HG03342 (cell line): ENCODE measurements at regions not wholly inside any gene's neighbourhood (a gene's known extent, or its start where the extent isn't known, plus 50 kb on each side); places are given as distances from the start of the nearest gene placed in this dataset.

Experiments used
- ATAC-seq: cut with Tn5 transposase; IDR thresholded peaks from one replicate; pipeline ENCODE4 v1.9.1; 2021; ENCODE audit warnings: mild to moderate bottlenecking, moderate library complexity; ENCODE audit not compliant: unreplicated experiment

DNA sequence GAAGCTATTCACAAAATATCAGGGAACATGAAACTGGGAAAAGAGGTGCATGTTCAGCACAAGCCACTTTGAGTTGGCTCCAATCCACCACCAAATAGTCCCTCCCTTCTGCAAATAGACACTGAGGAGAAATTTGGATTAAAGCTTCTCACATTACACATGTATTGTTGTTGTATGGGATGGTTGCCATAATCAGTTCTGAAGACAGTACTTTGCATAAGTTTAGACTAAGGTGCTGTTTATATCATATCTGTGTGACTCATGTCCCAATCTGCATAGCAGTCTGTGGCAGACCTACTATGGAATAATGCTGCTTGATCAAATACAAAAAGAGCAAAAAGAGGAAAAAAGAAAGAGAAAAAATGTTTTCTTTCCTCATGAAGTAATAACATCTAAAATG, 376.7 kb upstream of the DDI1 start:
- no peak for ATAC-seq

DNA sequence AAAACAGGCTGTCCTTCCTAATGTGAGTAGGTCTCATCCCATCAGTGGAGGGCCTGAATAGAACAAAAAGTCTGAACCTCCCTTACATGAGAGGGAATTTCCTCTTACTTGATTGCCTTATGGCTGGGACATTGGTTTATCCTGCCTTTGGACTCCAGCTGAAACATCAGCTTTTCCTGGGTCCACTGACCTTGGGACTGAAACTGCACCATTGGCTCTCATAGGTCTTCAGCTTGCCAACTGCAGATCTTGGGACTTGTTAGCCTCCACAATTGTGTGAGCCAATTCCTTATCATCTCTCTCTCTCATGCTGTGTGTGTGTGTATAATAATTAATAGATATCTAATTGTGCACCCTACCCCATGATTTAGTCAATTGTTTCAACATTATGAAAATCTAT, 375.3 kb upstream of the DDI1 start:
- ATAC-seq = no peak

DNA sequence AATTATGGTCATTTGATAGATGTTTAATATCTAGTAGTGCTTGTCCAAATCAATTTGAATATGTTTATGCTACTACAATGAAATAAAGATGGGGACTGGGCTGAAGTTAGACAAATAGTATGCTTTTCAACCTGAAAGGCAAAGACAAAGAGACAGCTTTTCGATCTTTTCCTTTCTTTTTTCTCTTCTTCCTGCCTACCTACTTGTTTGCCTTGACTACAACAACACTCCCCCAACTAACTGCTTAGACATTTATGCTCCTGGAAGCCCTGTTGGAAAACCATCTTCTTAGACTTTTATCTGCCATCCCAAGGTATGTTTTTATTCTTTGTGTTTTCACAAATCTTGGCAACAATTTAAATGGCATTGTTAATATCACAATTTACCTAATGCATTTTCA, 374.4 kb upstream of the DDI1 start:
- no peak for ATAC-seq

DNA sequence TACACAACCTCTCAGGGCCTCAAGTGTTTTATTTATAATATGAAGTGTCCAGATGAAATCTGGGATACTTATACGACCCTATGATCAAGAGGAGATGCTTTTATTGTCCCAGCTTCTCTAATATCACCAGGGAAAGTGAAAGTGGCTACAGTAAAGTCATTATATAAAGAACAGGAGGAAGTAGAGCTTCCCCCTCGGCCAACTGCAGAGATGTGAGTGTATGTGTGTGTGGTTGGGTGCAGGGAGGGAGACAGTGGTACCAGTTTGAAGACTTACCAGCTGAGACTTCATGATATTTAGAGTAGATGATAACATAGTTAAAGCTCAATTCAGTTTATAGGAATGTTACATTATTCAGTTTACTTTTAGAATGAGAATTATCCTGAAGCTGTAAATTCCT, 373.6 kb upstream of the DDI1 start:
- peak; percentile 47 for ATAC-seq

DNA sequence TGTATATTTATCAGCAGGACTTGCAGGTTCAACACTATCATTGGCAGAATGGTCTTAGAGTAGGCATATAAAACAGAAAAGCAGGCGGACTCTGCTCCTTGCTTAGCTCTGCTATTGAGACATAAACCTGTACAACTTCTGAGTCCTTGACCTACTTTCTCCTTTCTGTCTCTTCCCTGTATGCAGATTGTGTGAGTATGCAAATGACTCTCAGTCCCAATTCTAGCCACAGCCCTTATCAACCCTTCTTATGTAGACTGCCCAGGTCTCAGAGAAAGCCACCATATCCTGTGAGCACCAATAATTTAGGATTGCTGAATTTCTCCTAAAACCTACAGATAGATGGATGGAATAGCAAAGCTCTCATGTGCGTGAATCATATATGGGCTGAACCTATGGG, 367.6 kb upstream of the DDI1 start:
- ATAC-seq = no peak

DNA sequence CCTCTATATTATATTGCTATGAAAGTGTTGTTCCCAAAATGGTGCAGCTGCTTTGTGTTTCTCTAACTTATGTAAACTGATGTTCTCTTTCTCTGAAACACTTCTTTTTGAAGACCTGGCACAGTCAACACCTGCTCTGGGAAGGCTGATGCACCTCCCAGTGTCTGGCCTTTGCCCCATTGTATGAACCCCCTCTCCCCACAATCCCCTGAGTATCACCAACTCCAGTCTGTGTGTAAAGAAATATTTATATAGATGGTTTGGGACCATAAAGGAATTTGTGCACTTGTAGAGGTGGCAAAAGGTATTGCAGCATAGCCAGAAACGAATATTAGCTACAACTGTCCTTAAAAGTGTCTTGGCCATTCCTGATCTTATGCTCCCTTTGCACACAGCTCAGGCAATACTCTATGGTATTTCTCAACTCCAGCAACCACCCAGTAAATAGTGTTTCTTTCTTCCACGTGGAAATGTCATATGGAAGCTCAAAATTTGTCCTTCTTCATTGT, 365.2 kb upstream of the DDI1 start:
- peak; percentile 54 for ATAC-seq

DNA sequence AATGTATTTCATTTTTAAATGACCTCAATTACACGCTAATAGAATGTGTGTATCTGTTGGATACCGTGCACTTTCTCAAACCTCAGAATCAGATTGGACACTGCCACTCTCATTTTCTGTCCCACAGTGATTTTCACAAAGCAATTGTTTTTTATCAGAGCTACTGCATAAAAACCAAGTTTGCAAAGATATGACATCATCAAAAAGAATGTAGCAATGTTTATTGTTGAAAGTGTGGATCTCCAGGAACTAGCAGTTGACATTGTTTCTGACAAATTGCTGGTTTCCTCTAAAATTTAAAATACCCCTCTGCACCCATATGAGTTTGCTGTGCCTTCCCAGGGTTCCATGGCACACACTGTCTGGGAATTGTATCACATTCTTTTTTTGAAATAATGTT, 362.7 kb upstream of the DDI1 start:
- no peak for ATAC-seq

DNA sequence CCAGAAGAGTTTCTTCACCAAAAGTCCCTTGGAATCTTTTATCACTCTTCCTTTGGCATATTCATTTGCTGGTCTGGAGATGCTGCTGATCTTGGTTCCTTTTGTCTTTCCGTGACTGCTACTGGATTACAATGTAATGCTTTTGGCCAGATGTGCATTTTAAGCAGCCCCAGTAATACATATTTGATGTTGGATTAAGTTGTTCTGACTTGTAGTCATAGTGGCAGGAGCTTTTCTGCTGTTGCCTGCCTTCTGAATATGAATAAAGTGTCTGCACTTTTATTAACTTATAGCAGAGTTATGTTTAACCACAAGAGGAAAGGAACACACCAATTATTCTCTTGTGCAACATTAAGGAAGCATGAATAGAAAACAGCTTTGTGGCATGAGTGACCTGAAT, 360.0 kb upstream of the DDI1 start:
- no peak for ATAC-seq

DNA sequence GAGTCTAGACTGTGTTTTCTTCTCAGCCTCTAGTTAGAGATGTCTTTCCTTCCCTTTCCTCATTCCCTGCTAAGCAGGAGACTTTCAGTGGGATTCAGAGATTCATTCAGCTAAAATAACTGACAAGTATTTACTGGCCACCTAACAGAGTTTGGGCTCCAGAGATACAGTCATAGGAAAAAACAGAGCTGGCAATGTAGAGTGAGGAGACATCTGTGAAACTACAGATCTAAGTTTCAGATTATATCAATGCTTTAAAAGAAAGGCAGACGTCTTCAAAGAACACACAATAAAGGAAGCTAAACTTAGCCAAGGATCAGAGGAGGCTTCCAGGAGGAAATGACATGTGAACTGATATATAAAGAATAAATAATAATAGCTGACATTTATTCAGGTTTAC, 355.6 kb upstream of the DDI1 start:
- ATAC-seq = no peak

DNA sequence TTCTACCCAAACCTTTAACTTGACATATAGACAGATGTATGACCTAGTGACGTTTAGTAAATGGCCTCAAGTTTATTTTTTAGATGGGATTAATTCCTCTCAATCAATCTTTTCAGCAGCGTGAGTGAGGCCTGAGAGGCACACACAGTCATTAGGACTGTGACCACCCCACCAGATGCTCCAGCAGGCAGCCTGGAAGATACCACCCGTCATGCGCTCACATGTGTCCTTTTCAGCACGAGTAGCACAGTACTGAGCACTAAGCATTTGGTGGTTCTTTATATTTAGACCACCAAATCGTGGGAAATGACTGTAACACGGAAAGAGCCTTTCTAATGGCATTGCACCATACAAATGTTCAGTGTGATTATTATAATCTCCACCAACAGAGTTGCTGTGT, 354.6 kb upstream of the DDI1 start:
- peak; percentile 24 for ATAC-seq

DNA sequence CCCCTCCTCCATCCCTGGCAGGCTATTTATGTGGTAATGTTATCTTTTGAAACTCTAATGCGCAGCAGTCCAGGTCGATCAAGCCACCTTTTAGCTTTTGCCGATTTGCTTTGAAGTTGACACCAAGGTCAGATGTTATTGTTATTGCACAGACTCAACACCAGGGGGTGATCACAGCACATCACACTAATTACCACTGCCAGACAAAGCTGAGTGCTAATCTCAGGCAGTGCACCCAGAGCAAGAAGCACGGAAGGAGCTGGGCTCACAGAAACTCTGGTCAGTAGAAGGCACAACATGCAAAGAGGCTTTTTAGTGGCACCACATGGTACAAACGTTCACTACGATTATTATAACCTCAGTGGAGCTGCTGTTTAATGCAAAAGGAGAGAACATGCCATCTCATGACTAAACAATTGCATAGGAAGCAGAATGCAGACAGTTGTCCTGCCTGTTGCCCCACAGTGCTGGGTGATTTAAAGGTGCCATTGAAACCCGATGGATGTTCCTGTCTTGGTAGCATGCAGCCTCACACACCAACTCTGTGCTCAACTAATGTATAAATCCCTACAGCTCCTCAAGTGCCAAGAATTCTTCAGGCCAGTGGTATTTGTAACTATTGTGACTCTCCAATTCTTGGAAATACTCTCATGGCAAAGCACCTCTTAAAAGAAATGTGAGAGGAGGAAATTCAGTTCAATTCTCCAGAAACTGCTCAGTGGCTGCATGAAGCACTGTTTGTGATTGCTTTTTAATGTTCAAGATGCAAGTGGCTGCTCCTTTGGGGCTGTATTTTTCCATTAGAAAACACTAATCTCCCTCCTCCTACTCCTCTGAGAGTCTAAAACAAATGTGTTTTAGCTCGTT, 353.9 kb upstream of the DDI1 start:
- ATAC-seq = peak; percentile 96

DNA sequence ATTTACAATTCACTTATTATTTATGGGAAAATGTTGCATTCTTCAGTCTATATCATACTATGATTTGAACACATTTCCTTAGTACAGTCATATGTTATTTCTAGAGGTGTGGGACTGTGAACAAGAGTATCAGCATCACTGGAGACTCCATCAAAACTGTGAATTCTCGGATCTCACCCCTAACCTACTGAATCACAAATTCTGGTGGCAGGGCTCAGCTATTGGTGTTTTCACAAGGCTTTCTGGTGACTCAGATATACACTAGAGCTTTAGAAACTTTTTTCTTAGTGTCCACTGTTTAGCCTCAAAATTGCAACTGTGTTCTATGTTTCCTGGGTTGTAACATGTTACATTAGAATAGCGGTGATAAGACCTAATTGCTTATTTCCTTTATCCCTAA, 352.9 kb upstream of the DDI1 start:
- ATAC-seq = no peak

DNA sequence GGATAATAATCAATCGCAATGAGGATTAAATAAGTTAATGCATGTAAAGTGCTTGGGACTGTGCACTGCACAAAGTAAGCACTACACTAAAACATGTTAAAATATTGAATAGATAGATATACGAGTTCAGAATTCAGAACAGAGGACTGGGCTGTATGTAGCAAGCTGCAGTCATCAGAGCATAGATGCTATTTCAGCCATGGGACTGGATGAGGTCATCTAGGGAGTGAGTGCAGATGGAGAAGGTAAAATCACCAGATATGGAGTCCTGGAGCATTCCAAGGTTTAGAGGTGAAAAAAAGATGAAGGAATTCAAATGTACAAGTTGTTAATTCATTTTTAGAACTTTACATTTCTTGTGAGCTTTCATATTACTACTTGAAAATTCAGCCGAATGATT, 347.5 kb upstream of the DDI1 start:
- ATAC-seq = no peak

DNA sequence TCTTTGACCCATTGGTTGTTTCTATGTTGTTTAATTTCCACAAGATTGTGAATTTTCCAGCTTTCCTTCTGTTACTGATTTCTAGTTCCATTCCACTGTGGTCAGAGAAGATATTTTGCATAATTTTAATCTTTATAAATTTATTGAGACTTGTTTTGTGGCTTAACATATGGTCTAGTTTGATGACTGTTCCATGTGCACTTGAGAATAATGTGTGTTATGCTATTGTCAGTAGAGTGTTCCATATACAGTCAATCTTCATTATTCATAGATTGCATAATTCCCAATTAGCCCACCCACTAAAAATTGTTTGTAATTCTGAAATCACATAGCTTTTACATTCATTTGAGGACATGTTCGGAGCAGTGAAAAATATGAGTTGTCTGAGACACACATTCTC, 346.1 kb upstream of the DDI1 start:
- ATAC-seq = no peak

DNA sequence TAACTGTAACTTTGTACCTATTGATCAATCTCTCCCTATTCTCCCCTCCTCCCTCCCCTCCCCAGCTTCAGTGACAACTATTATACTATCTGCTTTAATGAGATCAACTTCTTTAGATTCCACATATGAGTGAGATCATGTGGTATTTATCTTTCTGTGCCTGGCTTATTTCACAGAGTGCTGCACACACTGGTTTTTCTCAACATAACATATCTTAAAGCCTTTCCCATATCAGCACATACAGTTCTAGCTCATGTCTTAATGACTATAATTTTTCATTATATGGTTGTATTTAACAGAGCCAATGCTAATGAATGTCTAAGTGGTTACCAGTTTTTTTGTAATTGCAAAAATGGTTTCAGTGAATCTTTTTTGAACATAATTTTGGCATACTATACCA, 340.3 kb upstream of the DDI1 start:
- ATAC-seq = no peak

DNA sequence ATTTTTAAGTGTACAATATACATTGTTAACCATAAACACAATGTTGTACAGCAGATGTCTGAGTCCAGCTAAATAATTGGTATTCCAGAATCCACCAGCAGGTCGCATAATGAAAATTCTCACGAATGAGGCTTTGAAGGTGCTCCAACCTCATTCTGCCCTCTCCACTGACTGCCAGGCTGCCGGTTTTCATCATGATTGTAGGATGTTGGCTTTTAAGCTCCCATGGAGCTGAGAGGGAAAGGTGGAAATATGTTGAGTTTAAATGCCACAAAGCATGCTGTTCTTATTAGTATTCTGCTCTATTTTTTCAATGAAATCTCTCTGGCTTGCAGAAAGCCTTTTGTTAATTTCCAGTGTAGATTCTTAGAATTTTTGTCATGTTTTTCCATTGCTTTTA, 337.2 kb upstream of the DDI1 start:
- ATAC-seq = no peak

DNA sequence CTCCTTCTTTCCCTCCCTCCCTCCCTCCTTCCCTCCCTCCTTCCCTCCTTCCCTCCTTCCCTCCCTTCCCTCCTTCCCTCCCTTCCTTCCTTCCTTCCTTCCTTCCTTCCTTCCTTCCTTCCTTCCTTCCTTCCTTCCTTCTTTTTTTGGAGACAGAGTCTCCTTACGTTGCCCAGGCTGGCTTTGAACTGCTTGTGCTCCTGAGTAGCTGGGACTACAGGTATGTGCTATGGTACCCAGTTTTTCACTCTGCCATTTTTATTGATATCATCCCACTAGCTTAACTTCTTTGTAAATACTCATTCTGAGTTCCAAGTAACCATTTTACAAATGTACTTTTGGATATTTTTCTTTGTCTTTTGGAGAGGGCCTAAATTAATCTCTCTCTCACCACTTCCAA, 336.8 kb upstream of the DDI1 start:
- ATAC-seq = no peak

DNA sequence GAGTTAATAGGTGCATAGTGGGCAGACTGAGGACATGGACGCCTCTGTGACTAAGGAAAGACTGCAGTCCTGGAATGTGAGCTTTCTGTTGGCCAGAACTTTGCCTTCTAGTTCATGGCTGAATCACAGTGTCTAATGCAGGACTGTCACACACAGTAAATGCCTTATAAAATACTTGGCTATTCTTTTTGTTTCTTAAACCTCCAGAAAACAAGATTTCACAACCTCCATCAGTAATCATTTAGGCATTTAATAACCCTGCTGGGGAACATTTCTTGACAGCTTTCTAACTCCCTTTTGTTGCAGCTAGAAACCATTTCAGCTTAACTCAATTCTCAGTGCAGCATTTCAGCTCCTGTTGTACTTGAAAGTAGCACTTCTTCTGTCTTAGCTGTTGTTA, 335.8 kb upstream of the DDI1 start:
- no peak for ATAC-seq

DNA sequence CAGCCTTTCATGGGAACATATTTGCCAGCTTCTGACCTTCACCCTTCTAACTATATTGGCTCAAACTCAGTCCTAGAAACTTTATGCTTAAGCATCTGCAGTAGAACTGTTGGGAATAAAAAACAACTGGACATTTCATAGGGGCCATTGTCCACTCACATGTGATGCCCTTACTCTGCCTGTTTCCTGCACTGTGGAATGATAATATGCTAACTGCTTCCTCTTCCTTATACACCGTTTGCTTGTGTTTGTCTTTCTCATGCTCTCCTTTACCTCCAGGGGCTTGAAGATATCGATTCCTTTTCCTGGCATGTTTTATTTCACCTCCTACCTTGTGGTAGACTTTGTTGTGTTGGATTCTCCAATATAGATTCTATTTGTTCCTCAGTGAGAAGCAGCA, 333.0 kb upstream of the DDI1 start:
- no peak for ATAC-seq

DNA sequence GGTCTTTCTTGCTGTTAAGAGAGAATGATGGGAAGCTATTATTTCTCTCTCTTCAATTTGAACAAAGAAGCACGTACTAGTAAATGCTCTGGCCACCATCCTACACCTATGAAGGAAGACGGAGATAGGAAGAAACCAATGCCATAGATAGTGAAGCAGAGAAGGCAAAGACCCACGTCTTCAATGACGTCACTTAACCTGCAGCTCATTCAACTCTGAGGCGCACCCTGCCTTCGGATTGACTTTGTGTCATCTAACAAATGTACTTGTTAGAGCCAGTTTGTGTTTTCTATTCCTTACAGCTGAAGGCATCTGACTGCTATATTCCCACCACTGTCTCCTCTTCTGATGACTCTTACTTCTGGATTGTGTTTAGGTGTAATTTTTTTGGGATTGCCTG, 332.5 kb upstream of the DDI1 start:
- ATAC-seq = no peak

DNA sequence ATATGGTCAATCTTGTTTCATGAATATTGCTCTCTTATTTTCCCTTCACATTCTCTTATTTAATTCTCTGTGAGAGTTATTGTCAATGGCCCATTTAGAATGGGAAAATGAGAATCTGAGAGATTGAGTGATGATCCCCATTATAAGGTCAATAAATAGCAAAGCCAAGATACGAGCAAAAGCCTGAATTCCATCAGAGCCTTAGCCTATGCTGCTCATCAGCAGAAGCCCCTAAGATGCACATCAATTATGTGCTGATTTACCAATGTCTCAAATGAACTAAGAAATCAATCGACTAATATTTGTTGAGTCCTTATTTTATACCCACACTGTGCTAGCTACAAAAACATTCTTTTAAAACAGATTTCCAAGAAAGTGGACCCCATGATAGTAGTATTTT, 330.8 kb upstream of the DDI1 start:
- ATAC-seq = no peak

DNA sequence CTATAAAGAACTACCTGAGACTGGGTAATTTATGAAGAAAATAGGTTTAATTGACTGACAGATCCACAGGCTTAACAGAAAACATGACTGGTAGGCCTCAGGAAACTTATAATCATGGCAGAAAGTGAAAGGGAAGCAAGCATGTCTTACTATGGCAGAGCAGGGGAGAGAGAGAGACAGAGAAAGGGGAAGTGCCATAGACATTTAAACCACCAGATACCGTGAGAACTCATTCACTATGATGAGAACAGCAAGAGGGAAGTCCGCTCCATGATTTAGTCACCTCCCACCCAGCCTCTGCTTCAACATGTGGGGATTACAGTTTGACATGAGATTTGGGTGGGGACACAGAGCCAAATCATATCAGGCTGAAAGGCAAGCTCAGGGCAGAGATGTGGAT, 327.1 kb upstream of the DDI1 start:
- ATAC-seq = peak; percentile 80

DNA sequence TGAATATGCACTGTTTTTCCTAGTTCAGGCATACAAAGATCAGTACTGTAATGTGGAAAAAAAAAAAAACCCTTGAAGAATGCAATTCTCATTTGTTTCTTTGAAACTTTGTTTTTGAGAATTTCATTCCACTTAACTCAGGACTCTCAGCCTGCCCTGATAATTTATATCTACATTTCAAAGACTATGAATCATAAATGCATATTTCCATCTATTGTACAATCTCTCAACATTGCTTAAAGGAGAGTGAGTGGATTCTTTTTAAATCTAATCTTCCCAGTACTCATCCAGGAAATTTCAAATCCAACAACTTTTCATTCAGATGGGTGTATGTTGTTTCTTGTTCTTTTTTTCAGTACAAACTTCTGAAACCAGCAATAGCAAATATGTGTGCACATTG, 322.2 kb upstream of the DDI1 start:
- ATAC-seq = no peak
